Stomach (tissue), 8 donors: ENCODE measurements at regions not wholly inside any gene's neighbourhood (a gene's known extent, or its start where the extent isn't known, plus 50 kb on each side); places are given as distances from the start of the nearest gene placed in this dataset.

Experiments used
- DNase-seq, 2 donors: peaks; one replicate each; pipeline versions ENCODE4 v3.0.0 to v3.0.0-alpha.2; 2013 to 2019
- H3K27ac ChIP-seq, 5 donors: fragments of 200-600 bp in 4 of 5; sonication (generic) in 4 of 5; one replicate each; pipeline ENCODE4 v1.5.1; 2013 to 2019; ENCODE audit warnings: mild to moderate bottlenecking in 1 of 5, moderate library complexity in 1 of 5
- H3K27me3 ChIP-seq, 3 donors: fragments of 200-600 bp; sonication (generic); one replicate each; pipeline ENCODE4 v1.5.1; 2017 to 2019; ENCODE audit warnings: mixed run types in 1 of 3
- H3K36me3 ChIP-seq, 4 donors: fragments of 200-600 bp; sonication (generic); 1 replicate in 3 of 4; 2 replicates in 1 of 4; pipeline ENCODE4 v1.5.1; 2016 to 2019
- H3K4me1 ChIP-seq, 4 donors: fragments of 200-600 bp; sonication (generic); one replicate each; pipeline ENCODE4 v1.5.1; 2016 to 2019
- H3K4me3 ChIP-seq, 4 donors: fragments of 200-600 bp; sonication (generic) in 3 of 4; one replicate each; pipeline ENCODE4 v1.5.1; 2016 to 2019; ENCODE audit warnings: mild to moderate bottlenecking in 1 of 4
- H3K9me3 ChIP-seq, 4 donors: fragments of 200-600 bp; sonication (generic); one replicate each; pipeline ENCODE4 v1.5.1; 2016 to 2019
- CTCF ChIP-seq, 7 experiments: fragments of 450-650 bp in 4 of 7; fragments of 200-600 bp in 3 of 7; sonication (generic) in 3 of 7; IDR thresholded peaks; one replicate each; pipeline ENCODE4 v1.5.1; 2016 to 2019; ENCODE audit warnings: antibody characterized with exemption in 7 of 7, control low read depth in 2 of 7, mild to moderate bottlenecking in 1 of 7
- EP300 ChIP-seq: sonication (generic); formaldehyde crosslinking; IDR thresholded peaks from one replicate; pipeline ENCODE4 v1.6.1; 2017; ENCODE audit warnings: antibody characterized with exemption
- POLR2A ChIP-seq, 4 donors: fragments of 450-650 bp; IDR thresholded peaks; one replicate each; pipeline ENCODE4 v1.6.1; 2016; ENCODE audit warnings: antibody characterized with exemption in 4 of 4, control low read depth in 2 of 4, mild to moderate bottlenecking in 1 of 4, moderate library complexity in 1 of 4
- POLR2AphosphoS5 ChIP-seq, 3 donors: sonication (generic); formaldehyde crosslinking; IDR thresholded peaks; one replicate each; pipeline ENCODE4 v1.6.1; 2016; ENCODE audit warnings: antibody characterized with exemption in 3 of 3
- WGBS, 5 donors: extraction: QIAGEN DNeasy Blood & Tissue Kit in 3 of 5; methylation state at CpG; one replicate each; pipeline versions ENCODE4 v1.1.5 to v1.1.7; 2013 to 2018; 5-methylcytosine and 5-hydroxymethylcytosine counted together
- intact Hi-C: fragments of 100-400 bp; cut with DNase I; formaldehyde crosslinking; loops from one replicate; pipeline ENCODE4 v1.15.1; 2023; ENCODE audit warnings: low total_unique reads
- donor health status: healthy with polysubstance abuse.
- donor health status: Bipolar disorder and iron deficiency.
- donor health status: healthy.

- peak in 1 of 2 donors; percentile 67 for DNase-seq
- Histone ChIP-seq H3K4me3 (no peak overlapping the region), H3K36me3 (peaks cover 15 to 41% (median 25%) of the 10 kb centered on the region in 4 donors), H3K27ac (peak overlapping the region; percentile 80 to 95 (median 95)), H3K9me3 (no peaks in the 10 kb centered on the region), H3K4me1 (peaks cover 91 to 100% (median 99%) of the 10 kb centered on the region in 4 donors), H3K27me3 (no peaks in the 10 kb centered on the region)
- intact Hi-C loops: no loop called here
- no peak for TF ChIP-seq CTCF (IDR thresholded peaks at IDR 0.05)
- no peak for TF ChIP-seq POLR2AphosphoS5 (IDR thresholded peaks at IDR 0.05)
- no peak for TF ChIP-seq EP300
- no peak for TF ChIP-seq POLR2A (IDR thresholded peaks at IDR 0.05)
- 43 to 59% (median 49%) methylated on average over 7 to 16 of the region's 16 CpGs for WGBS, 5 donors
Measured at GRCh38 chr12:124392271-124392666, 97.4 kb downstream of the RFLNA start.

GRCh38 chr12:124391340-124392261 lies 96.7 kb downstream of the RFLNA start:
- intact Hi-C loops: no loop called here
- peaks cover 11 to 34% (median 24%) of the 10 kb centered on the region in 4 donors for H3K36me3 ChIP-seq
- H3K9me3 ChIP-seq: no peaks in the 10 kb centered on the region
- H3K27me3 ChIP-seq: no peaks in the 10 kb centered on the region
- peak overlapping the region in 1 of 4 donors; percentile 12 for H3K4me3 ChIP-seq
- 70 to 77% (median 74%) methylated on average over 29 to 35 of the region's 35 CpGs for WGBS, 5 donors
- peaks cover 91 to 100% (median 99%) of the 10 kb centered on the region in 4 donors for H3K4me1 ChIP-seq
- TF ChIP-seq POLR2A (IDR thresholded peaks at IDR 0.05) (no peak), POLR2AphosphoS5 (IDR thresholded peaks at IDR 0.05) (no peak), CTCF (IDR thresholded peaks at IDR 0.05) (no peak), EP300 (no peak)
- H3K27ac ChIP-seq: peak overlapping the region; percentile 10 to 95 (median 95)
- DNase-seq: peak; percentile 55

GRCh38 chr12:124390442-124391097 lies 95.7 kb downstream of the RFLNA start:
- Histone ChIP-seq H3K36me3 (peaks cover 7 to 30% (median 22%) of the 10 kb centered on the region in 4 donors), H3K27ac (peak overlapping the region; percentile 10 to 95 (median 95)), H3K9me3 (no peaks in the 10 kb centered on the region), H3K4me3 (peak overlapping the region in 1 of 4 donors; percentile 12), H3K4me1 (peaks cover 88 to 100% (median 100%) of the 10 kb centered on the region in 4 donors), H3K27me3 (no peaks in the 10 kb centered on the region)
- intact Hi-C loops: no loop called here
- TF ChIP-seq POLR2AphosphoS5 (IDR thresholded peaks at IDR 0.05) (peak in 2 of 3 donors; percentile 31 to 50), CTCF (IDR thresholded peaks at IDR 0.05) (no peak), POLR2A (IDR thresholded peaks at IDR 0.05) (no peak), EP300 (no peak)
- peak; percentile 53 to 59 for DNase-seq
- 55 to 74% (median 66%) methylated on average over 17 to 26 of the region's 26 CpGs for WGBS, 5 donors

GRCh38 chr12:124389725-124390441 lies 95.0 kb downstream of the RFLNA start:
- peaks cover 10 to 30% (median 22%) of the 10 kb centered on the region in 4 donors for H3K36me3 ChIP-seq
- H3K27ac ChIP-seq: peak overlapping the region; percentile 90 to 95 (median 95)
- peak in 1 of 2 donors; percentile 47 for DNase-seq
- no peaks in the 10 kb centered on the region for H3K27me3 ChIP-seq
- peak overlapping the region; percentile 45 to 53 (median 51) for H3K4me3 ChIP-seq
- TF ChIP-seq POLR2AphosphoS5 (IDR thresholded peaks at IDR 0.05) (no peak), POLR2A (IDR thresholded peaks at IDR 0.05) (no peak), EP300 (no peak), CTCF (IDR thresholded peaks at IDR 0.05) (no peak)
- 47 to 56% (median 50%) methylated on average over 15 to 16 of the region's 16 CpGs for WGBS, 5 donors
- H3K9me3 ChIP-seq: no peaks in the 10 kb centered on the region
- intact Hi-C loops: no loop called here
- H3K4me1 ChIP-seq: peaks cover 81 to 100% (median 98%) of the 10 kb centered on the region in 4 donors
